ENCODE measurements at regions not wholly inside any gene's neighbourhood (a gene's known extent, or its start where the extent isn't known, plus 50 kb on each side); places are given as distances from the start of the nearest gene placed in this dataset.

DNA sequence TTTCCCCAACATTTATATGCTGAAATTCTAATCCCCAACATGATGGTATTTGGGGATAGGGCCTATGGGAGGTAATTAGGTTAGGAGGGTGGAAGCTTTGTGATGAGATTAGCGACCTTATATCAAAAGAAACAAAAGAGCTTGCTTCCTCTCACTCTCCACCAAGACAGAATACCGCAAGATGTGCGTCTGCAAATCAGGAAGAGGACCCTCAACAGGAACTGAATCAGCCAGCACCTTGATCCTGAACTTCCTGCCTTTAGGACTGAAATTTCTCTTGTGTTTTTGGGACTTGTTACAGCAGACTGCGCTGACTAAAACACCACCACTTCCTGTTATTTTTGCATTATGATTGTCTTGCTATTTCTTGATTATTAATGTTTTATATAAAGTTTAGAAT lies 1889.4 kb downstream of the C4orf33 start:
- ChIA-PET CTCF (no interaction called here), SMC1A (ENCODE audit: uncharacterized antibody, unreplicated experiment) (no interaction called here), RAD21 (ENCODE audit: unreplicated experiment) (no interaction called here), POLR2A (no interaction called here)
- no peak overlapping the region for H3K4me2 ChIP-seq (ENCODE audit: control insufficient read depth, insufficient read depth)
- no peaks in the 10 kb centered on the region for H3K4me1 ChIP-seq (ENCODE audit: control insufficient read depth, insufficient read depth, low read length)
- no peaks in the 10 kb centered on the region for H3K27me3 ChIP-seq (replicated peaks in 1 of 2; ENCODE audit: control insufficient read depth in 2 of 2, insufficient read depth in 2 of 2, low read length in 1 of 2)
- DNase-seq (ENCODE audit: low read depth, low spot score) (no peak), ATAC-seq (no peak), FAIRE-seq (no peak)
- intact Hi-C loops (cut with micrococcal nuclease; ENCODE audit: unreplicated experiment) (no loop called here), in situ Hi-C loops (cut with MboI) (no loop called here)
- no TSS peak for BruUV-seq (replicated peaks)
- no peak overlapping the region for H3K9ac ChIP-seq (ENCODE audit: control insufficient read depth, insufficient read depth, low read length)
- no peaks in the 10 kb centered on the region for H3K79me2 ChIP-seq (ENCODE audit: control insufficient read depth, insufficient read depth, low read length)
- no peak overlapping the region for H3K4me3 ChIP-seq
- 16% methylated on average over 4 of the region's 4 CpGs for WGBS (ENCODE audit: insufficient coverage, insufficient replicate concordance, low lambda C conversion rate, missing lambda C conversion rate)
- no peaks in the 10 kb centered on the region for H3K36me3 ChIP-seq (ENCODE audit: control insufficient read depth in 2 of 2, insufficient read depth in 2 of 2, low read length in 1 of 2)
- H4K20me1 ChIP-seq (ENCODE audit: control insufficient read depth, insufficient read depth): no peaks in the 10 kb centered on the region
- no peak overlapping the region for H3K27ac ChIP-seq (ENCODE audit: control insufficient read depth, insufficient read depth)
- H3K9me3 ChIP-seq (replicated peaks; ENCODE audit: control insufficient read depth, insufficient read depth, low read length): no peaks in the 10 kb centered on the region
- TF ChIP-seq TARDBP (IDR thresholded peaks at IDR 0.05; ENCODE audit: borderline replicate concordance) (no peak), CBX3 (IDR thresholded peaks at IDR 0.05; ENCODE audit: borderline replicate concordance, low read depth) (no peak), POLR2AphosphoS5 (IDR thresholded peaks at IDR 0.05; ENCODE audit: low read length) (no peak), CBX5 (IDR thresholded peaks at IDR 0.05; ENCODE audit: low read depth) (no peak), ZNF384 (IDR thresholded peaks at IDR 0.05; ENCODE audit: borderline replicate concordance, low read depth, low read length) (no peak), BCL11A (IDR thresholded peaks at IDR 0.05; ENCODE audit: low read depth, low read length) (no peak), RUNX3 (IDR thresholded peaks at IDR 0.05; ENCODE audit: low read length) (no peak), CREM (IDR thresholded peaks at IDR 0.05; ENCODE audit: low read depth) (no peak), ZNF207 (IDR thresholded peaks at IDR 0.05; ENCODE audit: borderline replicate concordance) (no peak), POU2F2 (IDR thresholded peaks at IDR 0.05; ENCODE audit: borderline replicate concordance, low read depth, low read length) (no peak)
- no peak overlapping the region for H2AFZ ChIP-seq (ENCODE audit: control insufficient read depth, low read depth, low read length)

DNA sequence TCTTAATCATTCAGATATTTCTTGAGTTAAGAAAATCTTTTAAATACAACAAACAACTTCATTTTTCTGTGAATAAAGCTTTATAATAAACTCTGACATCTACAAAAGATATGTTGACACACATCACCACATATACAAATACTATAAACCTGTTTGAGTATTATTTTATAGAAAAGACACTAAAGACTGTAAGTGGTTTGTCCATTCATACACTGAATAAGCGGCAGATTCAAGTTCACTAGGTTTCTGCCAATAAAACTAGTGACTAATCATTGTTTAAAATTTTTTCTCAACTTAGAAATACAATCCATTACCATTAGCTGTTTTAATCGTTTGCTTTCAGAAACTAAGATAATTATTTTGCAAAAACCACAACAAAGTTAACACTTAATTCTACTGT lies 1900.0 kb downstream of the C4orf33 start:
- FAIRE-seq (no peak), DNase-seq (ENCODE audit: low read depth, low spot score) (no peak), ATAC-seq (no peak)
- no peaks in the 10 kb centered on the region for H4K20me1 ChIP-seq (ENCODE audit: control insufficient read depth, insufficient read depth)
- CTCF ChIA-PET: no interaction called here
- no peaks in the 10 kb centered on the region for H3K9me3 ChIP-seq (replicated peaks; ENCODE audit: control insufficient read depth, insufficient read depth, low read length)
- no peak overlapping the region for H2AFZ ChIP-seq (ENCODE audit: control insufficient read depth, low read depth, low read length)
- H3K27me3 ChIP-seq (replicated peaks in 1 of 2; ENCODE audit: control insufficient read depth in 2 of 2, insufficient read depth in 2 of 2, low read length in 1 of 2): no peaks in the 10 kb centered on the region; a peak in 1 of 4 replicates
- no peak overlapping the region for H3K4me3 ChIP-seq
- in situ Hi-C loops (cut with MboI) (no loop called here), intact Hi-C loops (cut with micrococcal nuclease; ENCODE audit: unreplicated experiment) (no loop called here)
- no peaks in the 10 kb centered on the region for H3K4me1 ChIP-seq (ENCODE audit: control insufficient read depth, insufficient read depth, low read length)
- H3K36me3 ChIP-seq (ENCODE audit: control insufficient read depth in 2 of 2, insufficient read depth in 2 of 2, low read length in 1 of 2): no peaks in the 10 kb centered on the region
- no TSS peak for BruUV-seq (replicated peaks)
- POLR2A ChIA-PET: no interaction called here
- no peak overlapping the region for H3K27ac ChIP-seq (ENCODE audit: control insufficient read depth, insufficient read depth)
- no peak overlapping the region for H3K4me2 ChIP-seq (ENCODE audit: control insufficient read depth, insufficient read depth)
- no peaks in the 10 kb centered on the region for H3K79me2 ChIP-seq (ENCODE audit: control insufficient read depth, insufficient read depth, low read length)
- SMC1A ChIA-PET (ENCODE audit: uncharacterized antibody, unreplicated experiment): no interaction called here
- RAD21 ChIA-PET (ENCODE audit: unreplicated experiment): no interaction called here
- 27% methylated on average over 2 of the region's 2 CpGs for WGBS (ENCODE audit: insufficient coverage, insufficient replicate concordance, low lambda C conversion rate, missing lambda C conversion rate)
- no peak overlapping the region for H3K9ac ChIP-seq (ENCODE audit: control insufficient read depth, insufficient read depth, low read length)
- TF ChIP-seq RBBP5 (conservative IDR thresholded peaks at IDR 0.05) (no peak), BHLHE40 (IDR thresholded peaks at IDR 0.05; ENCODE audit: borderline replicate concordance in 1 of 2, low read depth in 2 of 2, low read length in 1 of 2) (no peak), SIN3A (IDR thresholded peaks at IDR 0.05; ENCODE audit: low read depth, low read length) (no peak), CEBPB (IDR thresholded peaks at IDR 0.05; ENCODE audit: borderline replicate concordance in 1 of 2, low read depth in 2 of 2, low read length in 2 of 2) (no peak)
- TF ChIP-seq, protein P1, sequence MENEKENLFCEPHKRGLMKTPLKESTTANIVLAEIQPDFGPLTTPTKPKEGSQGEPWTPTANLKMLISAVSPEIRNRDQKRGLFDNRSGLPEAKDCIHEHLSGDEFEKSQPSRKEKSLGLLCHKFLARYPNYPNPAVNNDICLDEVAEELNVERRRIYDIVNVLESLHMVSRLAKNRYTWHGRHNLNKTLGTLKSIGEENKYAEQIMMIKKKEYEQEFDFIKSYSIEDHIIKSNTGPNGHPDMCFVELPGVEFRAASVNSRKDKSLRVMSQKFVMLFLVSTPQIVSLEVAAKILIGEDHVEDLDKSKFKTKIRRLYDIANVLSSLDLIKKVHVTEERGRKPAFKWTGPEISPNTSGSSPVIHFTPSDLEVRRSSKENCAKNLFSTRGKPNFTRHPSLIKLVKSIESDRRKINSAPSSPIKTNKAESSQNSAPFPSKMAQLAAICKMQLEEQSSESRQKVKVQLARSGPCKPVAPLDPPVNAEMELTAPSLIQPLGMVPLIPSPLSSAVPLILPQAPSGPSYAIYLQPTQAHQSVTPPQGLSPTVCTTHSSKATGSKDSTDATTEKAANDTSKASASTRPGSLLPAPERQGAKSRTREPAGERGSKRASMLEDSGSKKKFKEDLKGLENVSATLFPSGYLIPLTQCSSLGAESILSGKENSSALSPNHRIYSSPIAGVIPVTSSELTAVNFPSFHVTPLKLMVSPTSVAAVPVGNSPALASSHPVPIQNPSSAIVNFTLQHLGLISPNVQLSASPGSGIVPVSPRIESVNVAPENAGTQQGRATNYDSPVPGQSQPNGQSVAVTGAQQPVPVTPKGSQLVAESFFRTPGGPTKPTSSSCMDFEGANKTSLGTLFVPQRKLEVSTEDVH (IDR thresholded peaks at IDR 0.05; ENCODE audit: low read depth, partially characterized antibody): no peak
- TF ChIP-seq, protein P2, sequence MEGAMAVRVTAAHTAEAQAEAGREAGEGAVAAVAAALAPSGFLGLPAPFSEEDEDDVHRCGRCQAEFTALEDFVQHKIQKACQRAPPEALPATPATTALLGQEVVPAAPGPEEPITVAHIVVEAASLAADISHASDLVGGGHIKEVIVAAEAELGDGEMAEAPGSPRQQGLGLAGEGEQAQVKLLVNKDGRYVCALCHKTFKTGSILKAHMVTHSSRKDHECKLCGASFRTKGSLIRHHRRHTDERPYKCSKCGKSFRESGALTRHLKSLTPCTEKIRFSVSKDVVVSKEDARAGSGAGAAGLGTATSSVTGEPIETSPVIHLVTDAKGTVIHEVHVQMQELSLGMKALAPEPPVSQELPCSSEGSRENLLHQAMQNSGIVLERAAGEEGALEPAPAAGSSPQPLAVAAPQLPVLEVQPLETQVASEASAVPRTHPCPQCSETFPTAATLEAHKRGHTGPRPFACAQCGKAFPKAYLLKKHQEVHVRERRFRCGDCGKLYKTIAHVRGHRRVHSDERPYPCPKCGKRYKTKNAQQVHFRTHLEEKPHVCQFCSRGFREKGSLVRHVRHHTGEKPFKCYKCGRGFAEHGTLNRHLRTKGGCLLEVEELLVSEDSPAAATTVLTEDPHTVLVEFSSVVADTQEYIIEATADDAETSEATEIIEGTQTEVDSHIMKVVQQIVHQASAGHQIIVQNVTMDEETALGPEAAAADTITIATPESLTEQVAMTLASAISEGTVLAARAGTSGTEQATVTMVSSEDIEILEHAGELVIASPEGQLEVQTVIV (IDR thresholded peaks at IDR 0.05; ENCODE audit: borderline replicate concordance, partially characterized antibody): no peak

All from GM12878 (cell line).